ENCODE measurements at regions not wholly inside any gene's neighbourhood (a gene's known extent, or its start where the extent isn't known, plus 50 kb on each side); places are given as distances from the start of the nearest gene placed in this dataset.

DNA sequence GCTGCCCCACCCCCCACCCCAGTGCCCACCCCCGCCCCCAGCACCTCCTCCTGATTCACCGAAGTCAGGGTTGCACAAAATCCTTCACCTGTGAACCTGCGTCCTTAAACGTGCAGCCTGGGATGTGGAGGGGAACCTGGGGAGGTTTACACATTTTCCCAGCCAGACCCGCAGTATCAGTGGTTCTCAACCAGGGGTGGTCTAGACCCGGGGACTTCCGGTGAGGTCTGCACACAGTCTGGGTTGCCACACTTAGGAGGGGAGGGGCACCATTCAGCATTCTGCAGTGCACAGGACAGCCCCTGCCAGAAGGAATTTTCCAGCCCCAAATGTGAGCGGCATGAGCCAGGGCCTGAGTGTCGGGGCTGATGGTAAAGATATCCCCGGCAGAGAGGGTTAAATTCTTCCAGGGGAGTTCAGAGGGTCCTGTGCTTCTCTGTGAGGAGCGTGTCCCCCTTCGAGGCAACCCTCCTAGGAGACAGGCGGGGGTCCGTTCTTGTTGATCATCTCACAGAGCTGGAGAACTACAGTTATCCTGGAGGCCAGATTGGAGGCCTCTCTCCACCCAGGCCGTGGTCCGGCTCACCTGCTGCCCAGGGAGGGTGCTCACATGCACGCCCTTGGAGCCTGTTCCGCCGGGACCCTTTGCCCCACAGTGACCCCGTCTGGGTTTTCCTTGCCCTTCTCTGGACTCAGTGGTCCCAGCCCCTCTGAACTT is 113.6 kb downstream of the SIK1 start:
- TF ChIP-seq, protein P1, sequence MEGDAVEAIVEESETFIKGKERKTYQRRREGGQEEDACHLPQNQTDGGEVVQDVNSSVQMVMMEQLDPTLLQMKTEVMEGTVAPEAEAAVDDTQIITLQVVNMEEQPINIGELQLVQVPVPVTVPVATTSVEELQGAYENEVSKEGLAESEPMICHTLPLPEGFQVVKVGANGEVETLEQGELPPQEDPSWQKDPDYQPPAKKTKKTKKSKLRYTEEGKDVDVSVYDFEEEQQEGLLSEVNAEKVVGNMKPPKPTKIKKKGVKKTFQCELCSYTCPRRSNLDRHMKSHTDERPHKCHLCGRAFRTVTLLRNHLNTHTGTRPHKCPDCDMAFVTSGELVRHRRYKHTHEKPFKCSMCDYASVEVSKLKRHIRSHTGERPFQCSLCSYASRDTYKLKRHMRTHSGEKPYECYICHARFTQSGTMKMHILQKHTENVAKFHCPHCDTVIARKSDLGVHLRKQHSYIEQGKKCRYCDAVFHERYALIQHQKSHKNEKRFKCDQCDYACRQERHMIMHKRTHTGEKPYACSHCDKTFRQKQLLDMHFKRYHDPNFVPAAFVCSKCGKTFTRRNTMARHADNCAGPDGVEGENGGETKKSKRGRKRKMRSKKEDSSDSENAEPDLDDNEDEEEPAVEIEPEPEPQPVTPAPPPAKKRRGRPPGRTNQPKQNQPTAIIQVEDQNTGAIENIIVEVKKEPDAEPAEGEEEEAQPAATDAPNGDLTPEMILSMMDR (IDR thresholded peaks at IDR 0.05) = no peak
- TF ChIP-seq EZH2 (IDR thresholded peaks at IDR 0.05) = no peak
- no peak for TF ChIP-seq EZH2phosphoT487 (IDR thresholded peaks at IDR 0.05)
